A549 (cell line): ENCODE measurements at regions not wholly inside any gene's neighbourhood (a gene's known extent, or its start where the extent isn't known, plus 50 kb on each side); places are given as distances from the start of the nearest gene placed in this dataset.

Source experiments
- ATAC-seq, 2 experiments: fragments of 200-7000 bp in 1 of 2; fragments of >200 bp in 1 of 2; cut with Nextera tagmentation in 1 of 2; cut with Tn5 transposase in 1 of 2; 3 replicates each; pipeline versions ENCODE4 v1.8.0 to v1.9.1; 2018 to 2020; ENCODE audit warnings: mild to moderate bottlenecking in 1 of 2, moderate library complexity in 1 of 2
- CTCF ChIA-PET: fragments of 300-600 bp; sonication (Branson Sonifier 250); formaldehyde crosslinking; extraction: SDS; loops from one replicate; lab custom pipeline; 2021; ENCODE audit warnings: antibody characterized with exemption, inconsistent platforms; lab: Yijun Ruan, JAX
- POLR2A ChIA-PET: fragments of 350-600 bp; formaldehyde crosslinking; extraction: SDS; loops from one replicate; lab custom pipeline; 2021; ENCODE audit warnings: antibody characterized with exemption, inconsistent platforms; lab: Yijun Ruan, JAX
- DNase-seq, 2 experiments: peaks; one replicate each; pipeline versions ENCODE4 v3.0.0 to v3.0.0-alpha.2; 2011 to 2016; ENCODE audit warnings: low read depth in 1 of 2, low spot score in 1 of 2
- FAIRE-seq: peaks from 2 replicates; lab custom pipeline; 2011; peaks lifted over from hg19 to GRCh38; lab: Jason Lieb, UNC
- H3K27ac ChIP-seq, 2 experiments: fragments of >200 bp; sonication (Bioruptor Twin); formaldehyde crosslinking; 3 replicates each; pipeline ENCODE4 v1.5.1; 2016 to 2017
- H3K4me1 ChIP-seq: fragments of >200 bp; sonication (Bioruptor Twin); formaldehyde crosslinking; 3 replicates; pipeline ENCODE4 v1.6.1; 2016
- H3K4me2 ChIP-seq: fragments of >200 bp; sonication (Bioruptor Twin); formaldehyde crosslinking; 3 replicates; pipeline ENCODE4 v1.6.1; 2016
- H3K4me3 ChIP-seq: fragments of >200 bp; sonication (Bioruptor Twin); formaldehyde crosslinking; 3 replicates; pipeline ENCODE4 v1.5.1; 2016
- H3K9me3 ChIP-seq: fragments of >200 bp; sonication (Bioruptor Twin); formaldehyde crosslinking; 3 replicates; pipeline ENCODE4 v1.6.1; 2016
- ATOH8 ChIP-seq: fragments of 250-450 bp; sonication (Bioruptor Pico); IDR thresholded peaks from 2 replicates; pipeline ENCODE4 v1.5.0; 2020; ENCODE audit warnings: low read depth, mild to moderate bottlenecking, moderate library complexity
- CBX2 ChIP-seq: fragments of 200-600 bp; sonication (generic); IDR thresholded peaks from 2 replicates; pipeline ENCODE4 v1.6.1; 2016; ENCODE audit warnings: low read depth, mild to moderate bottlenecking, borderline replicate concordance
- CBX8 ChIP-seq: fragments of 200-600 bp; sonication (generic); IDR thresholded peaks from 2 replicates; pipeline ENCODE4 v1.6.1; 2016
- CEBPB ChIP-seq, 2 experiments: fragments of >200 bp in 1 of 2; sonication (Bioruptor Twin) in 1 of 2; formaldehyde crosslinking in 1 of 2; IDR thresholded peaks; 2 replicates each; pipeline ENCODE4 v1.6.1; 2012 to 2016
- CHD4 ChIP-seq: fragments of 200-600 bp; sonication (generic); IDR thresholded peaks from 2 replicates; pipeline ENCODE4 v1.6.1; 2016; ENCODE audit warnings: antibody characterized with exemption, mild to moderate bottlenecking, borderline replicate concordance
- CTCF ChIP-seq: fragments of >200 bp; sonication (Bioruptor Twin); formaldehyde crosslinking; IDR thresholded peaks from 3 replicates; pipeline ENCODE4 v1.5.1; 2016
- E2F6 ChIP-seq: IDR thresholded peaks from 2 replicates; pipeline ENCODE4 v1.6.1; 2012; ENCODE audit warnings: low read depth, borderline replicate concordance
- ELK1 ChIP-seq: fragments of 150-350 bp; IDR thresholded peaks from 2 replicates; pipeline ENCODE4 v1.6.1; 2014; ENCODE audit warnings: low read depth, mild to moderate bottlenecking, low read length
- EP300 ChIP-seq, 2 experiments: fragments of >200 bp; sonication (Bioruptor Twin); formaldehyde crosslinking; IDR thresholded peaks; 2 replicates in 1 of 2; 3 replicates in 1 of 2; pipeline ENCODE4 v1.6.1; 2016 to 2017
- ESRRA ChIP-seq: fragments of 150-350 bp; IDR thresholded peaks from 2 replicates; pipeline ENCODE4 v1.6.1; 2014; ENCODE audit warnings: mild to moderate bottlenecking, low read length, borderline replicate concordance
- FOSB ChIP-seq: fragments of 250-450 bp; sonication (Bioruptor Pico); IDR thresholded peaks from 2 replicates; pipeline ENCODE4 v1.5.0; 2020; ENCODE audit warnings: mild to moderate bottlenecking, moderate library complexity
- FOSL2 ChIP-seq, 2 experiments: fragments of 450-650 bp in 1 of 2; fragments of >200 bp in 1 of 2; sonication (Bioruptor Twin) in 1 of 2; formaldehyde crosslinking; IDR thresholded peaks; 2 replicates each; pipeline versions ENCODE4 v1.5.0 to v1.6.1; 2016 to 2020; ENCODE audit warnings: mild to moderate bottlenecking in 1 of 2, moderate library complexity in 1 of 2
- GATA3 ChIP-seq: IDR thresholded peaks from 2 replicates; pipeline ENCODE4 v1.6.1; 2012; ENCODE audit warnings: borderline replicate concordance
- HES2 ChIP-seq: fragments of >200 bp; sonication (Bioruptor Twin); formaldehyde crosslinking; IDR thresholded peaks from 2 replicates; pipeline ENCODE4 v1.6.1; 2016
- HOXA7 ChIP-seq: fragments of 250-450 bp; sonication (Bioruptor Pico); IDR thresholded peaks from 2 replicates; pipeline ENCODE4 v1.5.0; 2020; ENCODE audit warnings: mild to moderate bottlenecking, moderate library complexity
- JUNB ChIP-seq: fragments of >200 bp; sonication (Bioruptor Twin); formaldehyde crosslinking; IDR thresholded peaks from 2 replicates; pipeline ENCODE4 v1.6.1; 2016
- KDM5A ChIP-seq: fragments of 200-600 bp; sonication (generic); IDR thresholded peaks from 2 replicates; pipeline ENCODE4 v1.6.1; 2016; ENCODE audit warnings: antibody characterized with exemption, mild to moderate bottlenecking
- MAFK ChIP-seq: fragments of 450-650 bp; IDR thresholded peaks from 2 replicates; pipeline ENCODE4 v1.6.1; 2014; ENCODE audit not compliant: partially characterized antibody
- MAX ChIP-seq: IDR thresholded peaks from 2 replicates; pipeline ENCODE4 v1.6.1; 2012
- MYC ChIP-seq: IDR thresholded peaks from 2 replicates; pipeline ENCODE4 v1.6.1; 2012; ENCODE audit warnings: mild to moderate bottlenecking, inconsistent platforms, low read length, improper control_type of control experiment, borderline replicate concordance
- NR3C1 ChIP-seq: fragments of >200 bp; sonication (Bioruptor Twin); formaldehyde crosslinking; IDR thresholded peaks from 3 replicates; pipeline ENCODE4 v1.6.1; 2017
- PBX3 ChIP-seq: IDR thresholded peaks from 2 replicates; pipeline ENCODE4 v1.6.1; 2012
- RAD21 ChIP-seq, 2 experiments: fragments of >200 bp in 1 of 2; sonication (Bioruptor Twin) in 1 of 2; formaldehyde crosslinking in 1 of 2; IDR thresholded peaks in 1 of 2; conservative IDR thresholded peaks in 1 of 2; 2 replicates in 1 of 2; 3 replicates in 1 of 2; pipeline ENCODE4 v1.6.1; 2012 to 2018; ENCODE audit warnings: inconsistent platforms in 1 of 2
- RFX5 ChIP-seq: fragments of 450-650 bp; IDR thresholded peaks from 2 replicates; pipeline ENCODE4 v1.7.1; 2014; ENCODE audit warnings: antibody characterized with exemption, mild to moderate bottlenecking, moderate library complexity
- RNF2 ChIP-seq: fragments of 200-600 bp; sonication (generic); IDR thresholded peaks from 2 replicates; pipeline ENCODE4 v1.6.1; 2016; ENCODE audit warnings: low read depth, mild to moderate bottlenecking, antibody characterized with exemption, moderate library complexity, borderline replicate concordance
- SMC3 ChIP-seq: fragments of >200 bp; sonication (Bioruptor Twin); formaldehyde crosslinking; IDR thresholded peaks from 3 replicates; pipeline ENCODE4 v1.6.1; 2018; ENCODE audit warnings: inconsistent platforms
- SREBF2 ChIP-seq: fragments of 450-650 bp; IDR thresholded peaks from 2 replicates; pipeline ENCODE4 v1.6.1; 2014; ENCODE audit warnings: mild to moderate bottlenecking, moderate library complexity
- TP53 ChIP-seq: fragments of 250-450 bp; sonication (Bioruptor Pico); IDR thresholded peaks from 2 replicates; pipeline ENCODE4 v1.5.0; 2021; ENCODE audit warnings: mild to moderate bottlenecking, moderate library complexity
- ZSCAN20 ChIP-seq: fragments of 250-450 bp; sonication (Bioruptor Pico); IDR thresholded peaks from 2 replicates; pipeline ENCODE4 v1.8.0; 2022; ENCODE audit warnings: mild to moderate bottlenecking, moderate library complexity
- WGBS: methylation state at CpG from one replicate; pipeline ENCODE4 v1.1.6; 2017; ENCODE audit errors: missing lambda C conversion rate; 5-methylcytosine and 5-hydroxymethylcytosine counted together

- FAIRE-seq (no peak), DNase-seq (no peak), ATAC-seq (no peak)
- Histone ChIP-seq H3K4me3 (no peak overlapping the region), H3K4me1 (peaks cover 12% of the 10 kb centered on the region; the same call in 1 of the 3 replicates), H3K4me2 (no peak overlapping the region), H3K9me3 (no peaks in the 10 kb centered on the region), H3K27ac (no peak overlapping the region)
- CTCF ChIA-PET: interaction anchor here (1.0 to 1.5 kb wide), 4 partner anchors 22 to 93 kb away, joined by 3 to 7 read pairs (median 3); no protein-coding TSS in a partner anchor
- POLR2A ChIA-PET: no interaction called here
- TF ChIP-seq HOXA7 (CRISPR knock-in tag) (no peak), FOSB (CRISPR knock-in tag) (no peak), ESRRA (no peak), GATA3 (no peak), CTCF (no peak), SMC3 (no peak), RAD21 (conservative IDR thresholded peaks at IDR 0.05 in 1 of 2, IDR thresholded peaks at IDR 0.05 in 1 of 2) (no peak), ELK1 (no peak), RFX5 (no peak), SREBF2 (no peak), CBX8 (no peak), CBX2 (no peak), EP300 (IDR thresholded peaks at IDR 0.05) (no peak), CHD4 (no peak), PBX3 (no peak), FOSL2 (IDR thresholded peaks at IDR 0.05) (no peak), FOSL2 (CRISPR knock-in tag; IDR thresholded peaks at IDR 0.05) (no peak), MYC (no peak), RNF2 (no peak), KDM5A (no peak)
- 39% methylated on average over 6 of the region's 6 CpGs for WGBS
Observed at GRCh38 chr6:84515067-84515466, 249.3 kb downstream of the TBX18 start.

- ChIA-PET POLR2A (no interaction called here), CTCF (interaction anchor here (1.0 to 1.4 kb wide), 3 partner anchors 22 to 92 kb away, joined by 3 to 7 read pairs (median 3); no protein-coding TSS in a partner anchor)
- FAIRE-seq (no peak), DNase-seq (no peak), ATAC-seq (no peak)
- no peaks in the 10 kb centered on the region for H3K9me3 ChIP-seq
- peaks cover 7% of the 10 kb centered on the region; the same call in 1 of the 3 replicates for H3K4me1 ChIP-seq
- H3K27ac ChIP-seq: no peak overlapping the region
- H3K4me2 ChIP-seq: no peak overlapping the region
- TF ChIP-seq GATA3 (no peak), MYC (no peak), ZSCAN20 (CRISPR knock-in tag) (no peak), TP53 (CRISPR knock-in tag) (no peak), JUNB (no peak), MAFK (no peak), RNF2 (no peak), ATOH8 (CRISPR knock-in tag) (no peak), HES2 (no peak), CEBPB (IDR thresholded peaks at IDR 0.05) (no peak), E2F6 (no peak), NR3C1 (no peak), MAX (no peak), CBX2 (no peak), FOSL2 (IDR thresholded peaks at IDR 0.05) (no peak), FOSL2 (CRISPR knock-in tag; IDR thresholded peaks at IDR 0.05) (no peak), SMC3 (no peak)
- no peak overlapping the region for H3K4me3 ChIP-seq
- WGBS: 78% methylated on average over 5 of the region's 5 CpGs
Observed at GRCh38 chr6:84514089-84514971, 250.1 kb downstream of the TBX18 start.
